GM12892 (cell line): ENCODE measurements at regions not wholly inside any gene's neighbourhood (a gene's known extent, or its start where the extent isn't known, plus 50 kb on each side); places are given as distances from the start of the nearest gene placed in this dataset.
A peak's percentile ranks its signal among the peaks of the same experiment; 100 is the strongest.

ENCODE experiments used
- DNase-seq: peaks from one replicate; pipeline ENCODE4 v3.0.0; 2011; ENCODE audit not compliant: insufficient read length
- FAIRE-seq: peaks from 2 replicates; lab custom pipeline; 2011; peaks lifted over from hg19 to GRCh38; lab: Jason Lieb, UNC
- POLR2A ChIP-seq: IDR thresholded peaks from 2 replicates; pipeline ENCODE4 v1.6.1; 2011; ENCODE audit warnings: low read depth, low read length, control low read depth
- POLR2AphosphoS5 ChIP-seq: IDR thresholded peaks from 2 replicates; pipeline ENCODE4 v1.6.1; 2011; ENCODE audit warnings: low read depth, low read length, control low read depth
- TAF1 ChIP-seq: IDR thresholded peaks from 2 replicates; pipeline ENCODE4 v1.6.1; 2011; ENCODE audit warnings: low read depth, mild to moderate bottlenecking, control low read depth, low read length, borderline replicate concordance

GRCh38 chr3:124567179-124567578 is 163.1 kb upstream of the UMPS start:
- no peak for FAIRE-seq
- no peak for TF ChIP-seq POLR2AphosphoS5
- TF ChIP-seq POLR2A, result no peak
- no peak for TF ChIP-seq TAF1
- DNase-seq, result no peak

- FAIRE-seq, result no peak
- no peak for DNase-seq
- no peak for TF ChIP-seq TAF1
- no peak for TF ChIP-seq POLR2A
- no peak for TF ChIP-seq POLR2AphosphoS5
Observed at GRCh38 chr3:124569761-124570160, 160.5 kb upstream of the UMPS start.

- no peak for TF ChIP-seq POLR2A
- TF ChIP-seq POLR2AphosphoS5, result no peak
- TF ChIP-seq TAF1, result no peak
- DNase-seq (no peak), FAIRE-seq (no peak)
Observed at GRCh38 chr3:124570232-124570631, 160.0 kb upstream of the UMPS start.

- DNase-seq (no peak), FAIRE-seq (no peak)
- TF ChIP-seq POLR2A (no peak), POLR2AphosphoS5 (no peak), TAF1 (no peak)
Observed at GRCh38 chr3:124572851-124573405, 157.3 kb upstream of the UMPS start.

GRCh38 chr3:124574012-124574411 is 156.2 kb upstream of the UMPS start:
- TF ChIP-seq TAF1, result no peak
- TF ChIP-seq POLR2A, result no peak
- TF ChIP-seq POLR2AphosphoS5, result no peak
- FAIRE-seq (no peak), DNase-seq (no peak)

GRCh38 chr3:124576565-124577493 is 153.4 kb upstream of the UMPS start:
- DNase-seq, result no peak

GRCh38 chr3:124577494-124578167 is 152.6 kb upstream of the UMPS start:
- DNase-seq, result no peak
- TF ChIP-seq POLR2A, result no peak
- TF ChIP-seq TAF1, result no peak
- TF ChIP-seq POLR2AphosphoS5, result no peak
- FAIRE-seq, result peak; percentile 30

More at GRCh38 chr3:124576565-124577493, 153.4 kb upstream of the UMPS start:
- TF ChIP-seq TAF1 (no peak), POLR2A (no peak), POLR2AphosphoS5 (no peak)
- FAIRE-seq, result peak; percentile 78

GRCh38 chr3:124579641-124580040 is 150.6 kb upstream of the UMPS start:
- no peak for DNase-seq
- FAIRE-seq, result no peak
- TF ChIP-seq POLR2A, result no peak
- no peak for TF ChIP-seq POLR2AphosphoS5
- TF ChIP-seq TAF1, result no peak

- no peak for DNase-seq
- peak; percentile 50 for FAIRE-seq
- TF ChIP-seq TAF1, result no peak
Observed at GRCh38 chr3:124582196-124582595, 148.1 kb upstream of the UMPS start.

GRCh38 chr3:124582621-124583395 is 147.4 kb upstream of the UMPS start:
- FAIRE-seq, result no peak
- no peak for DNase-seq
- no peak for TF ChIP-seq POLR2AphosphoS5
- no peak for TF ChIP-seq POLR2A
- no peak for TF ChIP-seq TAF1

- TF ChIP-seq TAF1, result no peak
- TF ChIP-seq POLR2AphosphoS5, result no peak
- no peak for TF ChIP-seq POLR2A
- DNase-seq (no peak), FAIRE-seq (peak; percentile 21)
Observed at GRCh38 chr3:124584245-124584551, 146.1 kb upstream of the UMPS start.
